Activated CD8-positive, alpha-beta memory T cell treated with anti-CD3 and anti-CD28 coated beads, Interleukin-2, amount 50 U/mL, for 48 hours (primary cell): ENCODE measurements at regions not wholly inside any gene's neighbourhood (a gene's known extent, or its start where the extent isn't known, plus 50 kb on each side); places are given as distances from the start of the nearest gene placed in this dataset.
"Not testable (repeated sequence)": the region's sequence is repeated elsewhere in the genome, so short reads cannot be mapped to it uniquely, and the experiment has no call there.

Experiments
- DNase-seq: peaks from one replicate; pipeline ENCODE4 v3.0.0-alpha.2; 2020

DNA sequence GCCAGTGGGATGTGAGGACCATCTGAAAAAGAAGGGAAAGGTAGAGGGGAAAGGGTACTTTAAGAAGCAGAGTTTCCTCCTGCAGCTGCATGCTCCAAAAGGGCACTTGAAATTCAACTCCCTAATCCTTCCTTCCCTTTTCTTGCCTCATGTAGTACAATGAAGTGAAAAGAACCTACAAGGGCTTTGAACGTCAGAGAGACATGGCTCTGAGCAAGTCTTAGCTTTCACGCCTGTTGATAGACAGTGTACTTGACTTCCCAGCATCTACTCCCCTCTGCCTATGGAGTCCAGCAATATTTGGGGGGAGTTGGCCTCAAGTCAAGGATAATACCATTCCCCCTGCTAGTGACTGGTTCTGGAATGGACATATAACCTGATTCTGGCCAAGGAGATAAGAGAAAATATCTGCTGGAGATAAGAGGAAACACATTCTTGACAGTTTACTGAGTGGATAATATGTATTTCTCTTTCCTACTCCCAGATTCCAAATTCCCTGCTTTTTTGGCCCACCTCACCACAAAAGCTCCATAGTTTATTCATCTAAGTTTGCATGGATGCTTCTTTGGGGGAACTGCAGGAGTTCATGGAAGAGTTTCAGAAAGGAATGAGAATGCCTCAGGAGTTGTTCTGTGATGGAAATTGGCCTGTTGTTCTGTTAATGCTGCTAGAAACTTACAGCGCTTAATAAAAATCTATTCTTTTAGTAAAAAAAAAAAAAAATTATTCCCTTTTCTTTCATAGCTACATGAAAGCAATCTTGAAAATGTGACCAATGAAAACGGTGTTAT, 193.0 kb upstream of the TPM1 start:
- DNase-seq: no peak

DNA sequence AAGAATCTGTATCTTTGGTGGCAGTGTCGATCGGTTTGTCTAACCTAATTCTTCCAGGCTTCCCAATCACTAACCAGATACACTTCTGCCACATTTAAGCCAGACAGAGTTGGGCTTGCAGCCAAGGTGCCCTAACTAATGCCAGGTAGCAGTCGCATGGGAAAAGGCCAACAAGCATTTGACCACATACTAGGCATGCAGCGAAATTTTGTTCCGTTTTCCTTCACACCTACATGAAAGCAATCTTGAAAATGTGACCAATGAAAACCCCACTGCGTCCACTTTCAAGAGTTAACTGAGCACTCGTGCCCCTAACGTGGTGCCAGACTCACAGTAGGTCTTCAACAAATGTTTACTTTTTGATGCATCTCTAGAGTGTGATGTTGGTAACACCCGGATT, 192.2 kb upstream of the TPM1 start:
- DNase-seq: no peak

DNA sequence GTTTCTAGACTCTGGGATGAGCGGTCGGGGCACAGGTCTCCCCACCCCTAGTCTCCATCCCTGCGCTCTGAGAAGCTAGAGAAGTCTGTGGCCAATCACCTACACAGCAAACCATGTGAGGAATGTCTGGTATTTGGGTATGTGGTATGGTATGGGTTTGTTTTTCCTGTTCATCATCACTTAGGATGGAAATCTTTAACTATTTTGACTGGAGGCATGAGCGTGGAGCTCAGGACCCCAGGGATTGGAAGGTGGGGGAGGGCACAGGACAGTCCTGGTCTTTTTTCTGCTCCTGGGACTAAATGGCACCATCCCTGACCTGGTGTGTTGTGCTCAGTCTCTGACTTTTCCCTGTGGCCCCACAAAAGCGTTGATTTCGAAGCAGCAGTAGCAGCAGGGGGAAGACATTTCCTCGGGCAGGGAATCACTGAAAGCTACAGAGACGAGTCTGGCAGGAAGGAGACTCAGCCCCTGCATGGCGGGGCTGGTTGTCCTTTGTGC, 191.7 kb upstream of the TPM1 start:
- no peak for DNase-seq

DNA sequence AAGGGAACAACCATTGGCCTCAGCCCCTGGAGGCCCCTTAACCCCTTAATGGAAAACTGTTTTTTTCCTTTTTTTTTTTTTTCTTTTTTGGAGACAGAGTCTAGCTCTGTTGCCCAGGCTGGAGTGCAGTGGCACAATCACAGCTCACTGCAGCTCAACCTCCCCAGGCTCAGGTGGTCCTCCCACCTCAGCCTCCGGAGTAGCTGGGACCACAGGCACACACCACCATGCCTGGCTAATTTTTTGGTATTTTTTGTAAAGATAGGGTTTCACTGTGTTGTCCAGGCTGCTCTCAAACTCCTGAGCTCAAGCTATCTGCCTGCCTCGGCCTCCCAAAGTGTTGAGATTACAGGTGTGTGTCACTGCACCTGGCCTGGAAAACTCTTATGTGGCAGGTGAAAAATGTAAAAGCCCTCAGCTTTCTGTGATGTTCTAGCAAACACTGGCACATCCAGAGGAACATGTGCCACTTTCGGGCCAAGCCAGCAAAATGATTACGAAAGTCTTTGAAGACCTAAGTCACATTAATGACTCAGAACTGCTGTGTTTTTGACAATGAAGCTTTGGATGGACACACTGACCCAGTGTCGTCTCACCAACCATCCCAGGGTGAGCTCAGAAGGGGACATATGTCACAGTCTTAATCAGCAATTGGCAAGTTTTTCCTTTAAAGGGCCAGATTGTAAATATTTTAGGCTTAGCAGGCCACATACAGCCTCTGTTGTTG, 189.3 kb upstream of the TPM1 start:
- DNase-seq: no peak

DNA sequence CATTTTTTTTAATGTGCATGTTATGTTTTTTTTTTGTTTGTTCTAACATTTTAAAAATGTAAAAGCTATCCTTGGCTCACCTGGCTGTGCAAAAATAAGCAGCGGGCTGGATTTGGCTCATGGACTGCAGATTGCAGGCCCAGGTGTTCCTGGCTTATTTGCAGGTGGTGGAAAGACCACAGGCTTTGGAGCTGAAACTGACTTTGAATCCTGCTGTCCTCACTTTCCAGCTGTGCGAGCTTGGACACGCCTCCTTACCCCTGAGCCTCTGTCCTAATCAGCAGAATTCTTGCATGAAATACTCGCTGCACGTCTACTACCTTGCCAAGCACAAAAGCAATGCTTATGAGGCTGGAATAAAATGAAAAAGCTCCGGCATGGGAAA, 188.7 kb upstream of the TPM1 start:
- no peak for DNase-seq

DNA sequence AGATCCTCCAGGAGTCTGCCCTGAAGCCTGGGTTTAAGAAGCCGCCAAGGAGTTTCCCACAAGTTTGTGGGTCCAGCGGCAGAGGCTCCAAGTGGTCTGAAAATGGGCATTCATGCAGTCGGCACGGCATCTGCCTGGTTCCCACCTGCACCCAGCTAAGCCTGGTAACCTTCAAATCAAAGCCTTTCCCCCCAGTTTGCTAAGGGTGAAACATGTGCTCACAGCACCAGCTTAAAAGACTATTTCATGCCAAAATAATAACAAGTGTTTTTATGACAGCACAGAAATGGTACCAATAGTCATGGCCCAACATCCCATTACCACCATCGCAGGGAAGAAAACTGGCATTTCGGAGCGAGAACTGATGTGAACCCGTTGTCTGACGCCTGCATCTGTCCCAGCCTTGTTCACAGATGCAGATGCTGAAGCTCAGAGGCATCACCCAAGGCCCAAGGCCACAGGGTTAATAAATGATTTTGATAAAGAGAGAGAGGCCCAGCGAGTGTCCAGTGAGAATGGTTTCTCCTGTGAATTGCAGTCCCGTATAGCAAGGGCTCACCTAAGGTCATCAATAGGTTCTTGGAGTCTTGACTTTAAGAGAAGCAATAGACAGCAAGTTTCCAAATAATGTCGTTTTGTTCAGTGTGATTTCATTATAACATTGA, 188.0 kb upstream of the TPM1 start:
- no peak for DNase-seq

DNA sequence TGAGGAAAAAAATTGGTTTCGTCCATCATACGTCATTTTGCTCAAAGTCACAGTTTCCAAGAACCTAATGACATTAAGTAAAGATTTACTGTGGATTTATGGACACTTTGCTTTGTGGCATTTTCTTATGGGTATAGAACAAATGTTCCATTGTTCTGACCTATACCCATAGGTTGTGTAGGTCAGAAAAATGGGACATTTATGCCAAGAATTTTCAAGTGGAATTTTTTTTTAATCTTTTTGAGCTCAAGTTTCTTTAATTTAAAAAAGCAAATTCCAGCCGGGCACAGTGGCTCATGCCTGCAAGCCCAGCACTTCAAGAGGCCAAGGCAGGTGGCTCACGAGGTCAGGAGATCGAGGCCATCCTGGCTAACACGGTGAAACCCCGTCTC, 187.5 kb upstream of the TPM1 start:
- no peak for DNase-seq

DNA sequence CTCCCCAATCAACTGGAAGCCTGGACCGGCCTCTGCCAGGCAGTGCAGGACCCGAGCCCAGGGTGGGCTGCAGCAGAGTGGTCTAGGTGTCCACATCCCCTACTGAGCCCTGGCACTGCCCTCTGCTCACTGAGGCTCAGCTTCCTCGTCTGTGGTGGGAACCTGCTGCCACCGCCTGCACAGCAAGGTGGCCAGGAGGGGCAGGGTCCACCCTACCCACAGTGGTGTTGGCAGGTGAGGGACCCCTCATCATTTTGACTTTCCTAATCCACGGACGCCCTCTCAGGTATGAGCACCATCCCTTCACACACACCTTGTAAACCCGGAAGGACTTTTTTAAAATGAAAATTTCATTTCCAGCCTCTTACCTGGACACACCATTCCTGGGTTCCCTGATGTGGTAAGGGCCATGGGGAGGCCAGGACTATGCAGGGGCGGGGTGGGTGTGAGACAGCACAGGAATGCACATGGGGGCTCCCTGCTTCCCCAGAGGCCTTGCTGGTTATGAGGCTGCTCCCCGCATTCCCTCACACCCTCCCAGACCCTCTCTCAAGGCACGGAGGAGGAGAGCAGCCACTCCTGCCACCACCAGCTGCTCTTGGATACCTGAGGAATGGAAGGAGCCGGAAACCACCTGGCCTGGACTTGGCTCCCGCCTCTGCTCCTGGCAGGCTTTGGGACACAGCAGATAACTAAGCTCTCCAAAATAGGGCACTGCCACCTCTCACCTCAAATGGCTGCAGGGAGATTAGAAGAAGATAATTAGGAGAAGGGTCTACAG, 185.9 kb upstream of the TPM1 start:
- DNase-seq: no peak

DNA sequence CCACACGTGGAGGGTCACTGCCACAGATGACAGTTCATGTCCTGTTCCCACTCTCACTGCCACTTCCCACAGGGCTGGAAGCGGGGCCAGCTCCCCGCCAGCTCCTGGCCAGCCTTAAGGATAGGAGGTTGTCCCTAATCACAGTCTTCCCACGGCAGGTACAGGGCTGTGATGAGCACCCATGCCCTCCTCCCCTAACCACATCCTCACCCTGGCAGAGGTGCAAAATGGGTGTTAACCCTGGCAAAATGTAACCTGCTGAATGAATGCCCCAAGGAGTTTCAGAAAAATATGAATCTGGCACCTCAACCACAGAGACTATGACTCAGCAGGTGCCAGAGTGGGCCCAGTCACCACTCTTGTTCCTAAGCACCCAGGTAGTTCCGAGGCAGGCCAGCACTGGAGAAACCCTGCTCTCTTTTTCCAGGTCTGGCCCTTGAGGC, 185.1 kb upstream of the TPM1 start:
- no peak for DNase-seq

DNA sequence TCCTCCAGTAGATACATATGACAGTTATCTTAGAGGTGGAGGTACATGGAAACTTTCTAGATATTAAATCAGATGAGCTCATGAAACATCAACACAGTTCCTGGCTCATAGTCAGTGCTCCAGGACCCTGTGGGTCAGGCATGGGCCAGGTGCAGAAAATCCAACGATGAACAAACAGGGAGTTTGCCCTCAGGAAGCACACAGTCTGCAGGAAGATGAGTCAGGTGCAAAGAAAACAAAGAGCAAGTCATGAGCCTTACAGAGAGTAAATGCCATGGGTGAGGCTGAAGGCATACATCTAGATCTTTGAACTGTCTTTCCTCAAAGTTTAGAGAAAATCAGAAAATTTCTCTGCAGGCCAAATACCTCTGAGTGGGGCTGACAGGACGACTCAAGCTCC, 184.2 kb upstream of the TPM1 start:
- DNase-seq: no peak

DNA sequence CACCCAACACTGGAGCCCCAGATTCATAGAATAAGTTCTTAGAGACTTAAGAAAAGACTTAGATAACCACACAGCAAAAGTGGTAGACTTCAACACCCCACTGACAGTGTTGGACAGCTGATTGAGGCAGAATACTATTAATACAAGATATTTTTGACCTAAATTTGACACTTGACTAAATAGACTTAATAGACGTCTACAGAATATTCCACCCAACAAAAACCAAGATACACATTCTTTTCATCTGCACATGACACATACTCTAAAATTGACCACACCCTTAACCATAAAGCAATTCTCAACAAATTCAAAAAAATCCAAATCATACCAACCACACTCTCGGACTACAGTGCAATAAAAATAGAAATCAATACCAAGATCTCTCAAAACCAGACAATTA, 179.8 kb upstream of the TPM1 start:
- DNase-seq: no peak

DNA sequence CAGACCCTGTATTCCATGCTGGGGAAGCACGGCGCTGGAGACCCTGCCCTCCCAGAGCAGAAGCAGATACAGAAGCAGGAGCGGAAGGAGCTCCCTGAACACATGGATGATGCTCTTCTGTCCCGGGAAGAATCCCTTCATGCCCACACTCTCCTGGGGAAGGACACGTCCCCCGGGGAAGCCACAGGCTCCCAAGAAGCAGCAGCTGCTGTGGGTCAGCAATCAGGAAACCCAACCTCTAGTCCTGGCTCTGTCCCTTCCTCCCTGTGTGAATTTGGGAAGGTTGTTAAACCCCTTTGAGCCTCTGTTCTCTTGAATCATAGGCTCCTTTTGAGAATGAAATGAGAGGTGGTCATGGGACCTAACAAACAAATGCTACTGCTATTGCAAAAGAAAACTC, 176.2 kb upstream of the TPM1 start:
- no peak for DNase-seq

DNA sequence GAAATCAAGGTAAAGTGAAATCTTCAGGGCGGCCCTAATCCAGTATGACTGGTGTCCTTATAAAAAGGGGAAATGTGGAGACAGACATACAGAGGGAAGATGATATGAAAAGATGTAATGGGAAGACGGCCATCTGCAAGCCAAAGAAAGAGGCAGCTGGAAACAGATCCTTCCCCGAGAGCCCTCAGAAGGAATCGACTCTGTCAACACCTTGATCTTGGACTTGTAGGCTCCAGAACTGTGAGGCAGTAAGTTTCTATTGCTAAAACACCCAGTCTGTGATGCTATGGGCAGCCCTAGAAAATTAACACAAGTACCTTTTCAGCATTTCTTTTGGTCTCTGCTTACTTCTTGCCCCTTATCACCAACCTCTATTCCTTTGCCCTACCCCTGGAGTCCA, 174.7 kb upstream of the TPM1 start:
- no peak for DNase-seq

DNA sequence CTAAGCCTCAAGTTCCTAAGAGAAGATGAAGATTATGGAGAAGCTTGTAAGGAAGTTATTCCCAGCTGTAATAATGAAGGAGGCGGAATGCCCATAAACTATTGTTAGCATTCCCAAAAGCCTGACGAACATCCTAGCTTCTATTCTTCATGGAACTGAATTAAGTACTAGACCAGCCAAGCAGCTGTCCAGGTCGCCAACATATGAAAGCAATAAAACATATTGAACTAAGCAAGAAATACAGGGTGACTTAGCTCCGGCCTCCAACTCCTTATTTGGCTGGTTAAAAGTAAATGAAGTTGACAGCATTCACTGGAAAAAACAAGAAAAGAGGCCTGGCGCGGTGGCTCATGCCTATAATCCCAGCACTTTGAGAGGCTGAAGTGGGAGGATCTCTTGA, 174.0 kb upstream of the TPM1 start:
- DNase-seq: no peak

DNA sequence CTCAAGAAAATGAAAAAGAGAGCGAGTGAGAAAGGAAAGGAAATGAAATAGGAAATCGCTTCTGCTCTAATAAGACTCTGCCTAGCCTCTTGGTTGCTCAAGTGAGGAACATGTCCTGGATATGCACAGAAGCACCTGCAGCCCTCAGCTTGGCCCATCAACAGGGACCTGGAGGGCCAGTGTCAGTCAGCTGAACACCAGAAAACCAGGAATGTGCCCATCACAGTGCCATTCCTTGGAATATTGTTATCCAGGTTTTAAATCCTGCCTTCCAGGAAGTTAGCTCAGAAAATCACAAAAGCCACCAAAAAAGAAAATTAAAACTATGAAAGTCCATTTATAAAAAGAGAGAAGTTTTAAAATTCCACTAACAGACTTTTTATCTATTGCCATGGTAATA, 173.4 kb upstream of the TPM1 start:
- DNase-seq: no peak

DNA sequence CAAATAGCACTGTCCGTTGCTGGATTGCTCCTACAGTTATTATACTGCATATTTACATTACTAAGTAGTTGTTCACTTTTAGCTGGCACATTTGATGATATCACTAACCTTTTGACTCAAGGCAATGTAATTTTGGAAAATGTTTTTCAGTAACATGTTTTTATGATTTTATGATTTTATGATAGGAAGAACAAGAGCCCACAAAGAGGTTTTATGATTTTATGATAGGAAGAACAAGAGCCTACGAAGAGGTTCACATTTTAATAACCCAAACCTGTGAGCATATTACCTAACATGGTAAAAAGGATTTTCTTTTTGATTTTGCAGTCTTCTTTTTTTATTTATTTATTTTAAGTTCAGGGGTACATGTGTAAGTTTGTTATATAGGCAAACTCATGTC, 172.3 kb upstream of the TPM1 start:
- no peak for DNase-seq

DNA sequence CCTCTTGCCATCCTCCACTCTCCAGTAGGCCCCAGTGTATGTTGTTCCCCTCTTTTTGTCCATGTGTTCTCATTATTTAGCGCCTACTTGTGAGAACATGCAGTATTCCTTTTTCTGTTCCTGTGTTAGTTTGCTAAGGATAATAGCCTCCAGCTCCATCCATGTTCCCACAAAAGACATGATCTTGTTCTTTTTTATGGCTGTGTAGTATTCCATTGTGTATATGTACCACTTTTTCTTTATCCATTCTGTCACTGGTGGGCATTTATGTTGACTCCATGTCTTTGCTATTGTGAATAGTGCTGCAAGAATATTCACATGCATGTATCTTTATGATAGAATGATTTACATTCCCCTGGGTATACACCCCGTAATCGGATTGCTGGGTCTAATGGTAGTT, 171.8 kb upstream of the TPM1 start:
- not testable (repeated sequence) for DNase-seq

DNA sequence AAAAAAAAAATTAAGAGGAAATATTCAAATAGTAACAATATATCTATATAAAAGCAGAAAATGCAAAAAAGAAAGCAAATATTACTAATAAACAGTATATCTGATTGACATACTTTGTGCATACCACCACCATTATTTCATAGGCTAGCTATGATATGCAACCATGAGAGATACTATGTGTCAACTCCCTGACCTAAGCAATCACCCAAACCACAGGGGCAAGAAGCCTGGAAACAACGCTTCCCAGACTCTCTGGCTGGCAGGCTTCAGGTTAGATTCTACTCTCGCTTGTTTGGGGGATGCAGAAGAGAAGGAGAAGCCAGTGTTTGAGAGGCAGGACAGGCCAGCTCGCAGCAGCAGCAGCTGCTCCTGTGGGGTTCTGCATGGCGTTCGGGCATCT, 169.3 kb upstream of the TPM1 start:
- no peak for DNase-seq

DNA sequence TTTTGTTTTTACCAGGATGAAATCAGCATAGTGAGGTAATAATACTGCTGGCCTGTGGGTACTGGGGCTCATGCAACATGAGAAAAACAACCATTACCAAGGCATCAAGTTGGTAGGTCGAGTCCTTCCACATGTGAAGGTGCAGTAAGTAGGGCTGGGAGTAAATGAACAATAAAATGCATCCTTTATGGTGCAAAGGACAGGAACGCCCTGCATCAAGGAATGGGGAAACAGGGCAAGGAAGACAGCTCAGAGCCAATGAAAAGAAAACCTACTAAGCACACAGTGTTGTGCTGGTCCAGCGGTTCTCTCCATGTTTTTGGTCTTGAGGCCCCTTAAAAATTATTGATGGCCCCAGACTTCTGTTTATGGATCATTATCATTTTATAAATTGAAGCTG, 168.5 kb upstream of the TPM1 start:
- DNase-seq: no peak

DNA sequence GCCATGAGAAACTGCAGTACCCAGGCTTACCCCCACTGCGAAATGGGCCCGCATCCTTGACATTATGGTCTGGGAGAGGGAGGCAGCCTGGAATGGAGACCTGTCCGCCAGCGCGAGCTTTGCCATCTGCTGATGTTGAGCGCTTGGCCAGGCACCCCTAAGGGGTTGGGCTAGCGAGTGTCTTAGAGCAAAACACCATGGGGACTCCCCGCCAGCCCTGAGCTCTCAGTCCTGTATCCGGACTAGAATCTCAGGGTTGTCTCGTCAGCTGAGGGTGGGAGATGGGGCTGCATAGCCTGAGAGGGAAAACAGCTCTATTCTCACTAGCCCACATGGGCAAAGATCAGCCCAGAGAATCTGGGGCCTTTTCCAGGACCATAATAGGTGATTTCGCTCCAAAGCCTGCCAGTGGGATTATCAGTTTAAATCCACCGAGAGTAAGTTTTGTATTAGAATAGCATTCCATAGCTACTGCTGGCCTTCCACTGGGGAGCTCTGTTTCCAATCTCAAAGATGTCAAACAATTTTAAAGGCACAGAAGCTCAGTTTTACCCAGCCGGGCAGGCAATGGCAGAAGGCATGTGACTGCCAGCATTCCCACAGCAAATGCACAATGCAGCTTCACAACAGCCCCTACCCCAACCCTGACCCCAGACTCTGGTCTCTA, 167.5 kb upstream of the TPM1 start:
- DNase-seq: no peak

DNA sequence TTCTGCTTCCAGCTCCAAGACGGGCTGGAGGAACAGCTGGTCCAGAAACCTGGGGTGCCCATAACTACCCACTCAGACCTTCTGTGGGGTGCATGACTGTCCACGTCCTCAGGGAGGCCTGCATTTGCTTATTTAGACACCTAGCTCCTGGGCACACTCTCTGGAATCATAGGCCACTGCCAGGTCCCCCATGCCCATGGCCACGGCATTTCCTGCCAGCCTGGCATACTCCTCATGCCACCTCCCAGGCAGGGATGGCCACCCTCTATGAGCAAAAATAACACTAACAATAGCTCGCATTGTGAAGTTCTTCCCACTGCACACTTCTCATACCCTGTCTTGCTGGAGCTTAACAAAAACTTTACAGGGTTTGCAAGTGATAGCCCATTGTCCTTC, 166.9 kb upstream of the TPM1 start:
- no peak for DNase-seq

DNA sequence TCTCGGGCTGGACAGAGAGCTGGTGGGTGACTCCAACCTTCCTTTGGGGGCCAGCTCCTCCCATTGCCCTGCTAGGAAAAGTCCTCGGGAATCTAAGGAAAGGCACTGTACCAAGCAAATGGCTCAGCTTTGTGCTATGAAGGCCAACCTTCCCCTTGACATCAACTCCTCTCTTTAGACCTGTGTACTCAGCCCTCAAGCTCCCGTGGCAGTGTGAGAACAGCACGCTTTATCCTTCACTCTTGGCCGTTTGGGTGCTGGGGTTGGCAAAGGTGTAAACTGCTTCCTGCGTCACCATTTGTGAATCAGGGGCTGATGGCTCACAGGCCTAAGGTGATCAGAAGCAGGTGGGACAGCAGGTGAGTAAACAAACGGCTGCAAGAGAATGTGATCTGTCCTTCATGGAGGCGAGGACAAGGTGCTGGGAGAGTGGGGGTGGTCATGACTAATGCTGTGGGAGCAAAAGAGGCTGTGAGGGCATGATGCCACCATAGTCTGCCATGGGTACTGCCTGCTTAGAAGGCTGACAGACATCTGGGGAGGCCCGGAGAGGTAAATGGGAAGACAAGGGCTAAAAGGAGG, 165.2 kb upstream of the TPM1 start:
- DNase-seq: no peak
